Stimulated activated CD8-positive, alpha-beta memory T cell treated with anti-CD3 and anti-CD28 coated beads, Interleukin-12 subunit alpha, Interleukin-12 subunit beta, amount 100 ng/mL, for 24 hours (primary cell): ENCODE measurements at regions not wholly inside any gene's neighbourhood (a gene's known extent, or its start where the extent isn't known, plus 50 kb on each side); places are given as distances from the start of the nearest gene placed in this dataset.

Experiments used
- DNase-seq: peaks from one replicate; pipeline ENCODE4 v3.0.0-alpha.2; 2020; ENCODE audit errors: extremely low read depth

GRCh38 chr3:193929373-193929772 lies 206.6 kb upstream of the HES1 start:
- DNase-seq: no peak

GRCh38 chr3:193929921-193930646 lies 205.9 kb upstream of the HES1 start:
- DNase-seq: no peak

DNA sequence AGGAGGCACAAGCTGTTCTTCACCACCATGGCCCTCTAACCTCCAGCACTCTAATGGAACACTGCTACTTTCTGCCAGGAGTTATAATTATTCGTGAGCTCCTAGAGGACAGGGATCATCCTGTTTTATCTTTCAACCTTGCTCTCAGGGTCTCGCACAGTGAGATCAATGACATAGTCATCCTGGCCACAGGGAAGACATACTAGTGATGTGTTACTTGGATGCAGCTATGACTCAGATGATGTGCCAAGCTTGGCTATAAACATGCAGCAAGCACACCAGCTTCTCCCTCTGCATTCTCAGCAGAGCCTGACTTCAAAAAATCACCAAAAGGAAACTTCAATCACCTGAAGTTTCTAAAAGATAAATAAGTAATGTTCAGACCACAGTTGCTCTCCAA lies 203.8 kb upstream of the HES1 start:
- DNase-seq: no peak

- DNase-seq: no peak
Observed at GRCh38 chr3:193932576-193932975, 203.4 kb upstream of the HES1 start.

DNA sequence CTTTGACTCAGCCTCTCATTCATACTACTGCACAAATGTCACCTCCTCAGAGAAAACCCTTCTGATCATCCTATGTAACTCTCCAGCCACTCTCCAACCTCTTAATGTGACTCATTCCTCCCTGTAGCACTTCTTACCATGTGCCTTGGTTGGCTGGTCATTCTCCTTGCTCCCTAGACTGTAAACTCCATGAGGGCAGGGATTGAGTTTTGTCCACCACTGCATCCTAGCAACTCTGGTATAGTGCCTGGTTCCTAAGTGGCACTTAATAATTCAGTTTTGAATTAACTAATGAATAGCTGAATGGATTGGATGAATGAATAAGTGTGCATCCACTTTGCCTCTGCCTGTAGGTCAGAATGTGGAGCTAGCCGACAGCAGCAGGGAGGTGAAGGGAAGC lies 202.5 kb upstream of the HES1 start:
- DNase-seq: no peak

DNA sequence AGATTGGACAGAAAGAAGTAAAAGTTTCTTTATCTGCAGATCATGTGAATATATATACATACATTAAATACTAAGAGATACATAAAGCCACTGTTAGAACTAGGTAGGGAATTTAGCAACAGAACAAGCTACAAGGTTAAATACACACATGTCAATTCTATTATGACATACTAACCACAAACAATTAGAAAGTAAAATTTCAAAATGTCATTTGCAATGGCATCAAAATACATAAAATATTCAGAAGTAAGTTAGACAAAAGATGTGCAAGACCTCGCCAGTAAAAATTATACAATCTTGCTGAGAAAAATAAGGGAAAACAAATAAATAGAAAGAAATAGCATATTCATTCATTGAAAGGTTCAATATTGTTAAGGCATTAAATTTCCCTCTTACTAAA lies 200.0 kb upstream of the HES1 start:
- no peak for DNase-seq

DNA sequence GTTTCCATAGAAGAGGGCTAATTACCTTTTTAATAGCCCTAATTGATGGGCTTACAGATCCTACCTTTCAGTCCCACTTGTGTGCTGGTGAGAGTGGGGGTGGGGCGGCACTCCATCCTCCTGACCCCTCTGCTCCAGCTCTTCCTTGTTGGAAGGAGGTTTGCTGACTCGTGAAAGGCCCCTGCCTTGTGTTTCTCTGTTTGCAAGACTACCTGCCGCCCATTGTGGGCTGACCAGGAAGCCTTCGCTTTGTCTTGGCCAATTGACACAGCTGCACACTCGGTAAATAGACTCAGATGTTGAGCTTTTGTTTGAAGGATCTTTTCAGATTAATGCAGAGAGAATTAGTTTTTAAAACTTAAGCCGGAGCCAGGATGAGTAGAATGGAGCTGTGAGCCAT lies 197.3 kb upstream of the HES1 start:
- no peak for DNase-seq

- DNase-seq: no peak
Observed at GRCh38 chr3:193939527-193939926, 196.4 kb upstream of the HES1 start.

GRCh38 chr3:193940526-193940925 lies 195.4 kb upstream of the HES1 start:
- DNase-seq: no peak

DNA sequence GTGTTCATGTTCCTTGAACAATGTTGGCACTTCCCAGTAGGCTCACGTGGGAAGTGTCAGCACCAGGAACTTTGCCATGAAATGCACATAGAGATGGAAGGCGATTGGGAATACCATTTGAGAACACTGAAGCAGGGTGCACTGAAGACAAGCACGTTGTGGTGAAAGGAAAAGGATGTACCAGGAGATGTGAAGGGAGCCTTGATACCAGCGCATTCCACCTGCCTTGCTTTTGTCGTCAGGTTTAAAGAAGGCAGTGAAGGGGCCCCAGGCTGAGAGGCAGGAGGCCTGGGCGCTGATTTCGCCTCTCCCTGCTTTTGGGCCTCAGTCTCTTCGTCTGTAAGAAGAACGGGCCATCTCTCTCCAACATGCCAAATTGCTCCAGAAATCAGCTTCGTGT lies 194.5 kb upstream of the HES1 start:
- no peak for DNase-seq

DNA sequence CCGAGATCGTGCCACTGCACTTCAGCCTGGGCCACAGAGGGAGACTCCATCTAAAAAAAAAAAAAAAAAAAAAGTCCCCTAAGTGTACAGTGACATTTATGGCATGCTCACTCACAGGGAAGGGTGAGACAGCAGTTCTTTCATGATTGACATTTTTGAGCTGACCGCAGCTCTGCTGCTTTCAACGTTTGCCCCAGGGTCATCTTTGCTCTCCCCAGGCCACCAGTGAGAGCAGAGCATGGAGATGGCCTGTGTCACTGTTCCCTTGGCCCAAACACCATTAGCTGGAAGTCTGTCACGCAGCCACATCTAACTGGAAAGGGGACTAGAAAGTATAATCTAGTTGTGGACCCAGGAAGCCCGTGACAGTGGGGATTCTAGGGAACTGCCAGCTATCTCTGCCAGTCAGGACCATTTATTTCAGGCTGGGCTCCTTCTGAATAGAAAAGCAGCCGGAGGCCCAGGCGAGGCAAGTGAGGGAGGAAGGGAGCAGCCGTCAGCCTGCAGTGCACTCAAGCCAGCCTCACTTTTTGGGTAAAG lies 193.4 kb upstream of the HES1 start:
- DNase-seq: no peak

DNA sequence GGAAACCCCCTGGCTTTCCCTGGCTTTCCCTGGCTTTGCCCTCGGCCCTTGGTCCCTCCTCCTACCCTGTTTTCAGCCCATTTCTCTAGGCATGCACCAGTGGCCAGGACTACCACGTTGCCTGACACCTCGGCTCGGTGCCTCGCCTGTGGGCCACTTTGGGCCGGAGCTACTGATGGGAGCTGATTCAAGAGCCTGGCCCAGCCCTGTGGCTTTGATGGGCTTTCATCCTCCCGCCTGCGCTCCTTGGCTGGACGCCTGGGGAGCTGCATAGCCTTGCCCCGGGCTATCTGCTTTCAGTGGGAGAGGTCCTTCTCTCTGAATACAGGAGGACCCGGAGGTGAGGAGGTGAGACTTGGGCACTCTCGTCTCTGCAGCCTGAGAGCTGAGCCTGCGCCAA lies 192.7 kb upstream of the HES1 start:
- no peak for DNase-seq

- no peak for DNase-seq
Observed at GRCh38 chr3:193943851-193944517, 192.0 kb upstream of the HES1 start.

DNA sequence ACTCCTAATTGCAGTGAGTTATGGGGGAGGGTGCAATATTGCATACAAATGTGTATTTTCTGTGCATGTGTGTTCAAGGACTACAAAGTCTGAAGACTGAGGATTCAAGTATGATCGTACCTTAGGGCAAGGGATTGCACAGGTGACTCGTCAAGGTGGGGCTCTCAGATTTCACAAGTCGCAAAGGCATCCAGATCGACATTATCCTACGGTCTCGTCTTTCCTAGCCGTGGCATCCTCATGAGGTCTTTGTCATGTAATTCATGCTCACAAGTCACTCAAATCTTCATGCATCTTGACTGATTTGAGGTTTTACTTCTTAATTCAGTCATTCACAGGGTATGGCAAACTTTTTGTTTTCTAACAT lies 191.4 kb upstream of the HES1 start:
- DNase-seq: no peak

DNA sequence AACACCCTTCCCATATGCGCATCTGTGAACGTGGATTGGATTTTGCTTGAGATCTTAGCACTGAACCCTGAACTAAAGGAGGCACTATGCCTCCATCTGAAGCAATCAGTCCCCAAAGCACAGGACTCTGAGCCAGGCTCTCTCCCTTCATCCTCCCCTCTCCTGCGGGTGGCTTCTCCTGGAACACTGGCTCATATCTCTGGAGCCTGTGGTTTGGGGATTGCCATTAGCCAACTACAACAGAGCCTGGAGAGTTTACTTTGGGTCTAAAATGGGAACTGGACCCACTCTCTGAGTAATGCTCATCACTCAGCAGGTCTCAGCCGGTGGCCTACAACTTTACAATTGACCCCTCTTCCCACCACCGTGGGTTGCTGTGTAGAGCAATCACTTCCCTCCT lies 190.8 kb upstream of the HES1 start:
- no peak for DNase-seq

DNA sequence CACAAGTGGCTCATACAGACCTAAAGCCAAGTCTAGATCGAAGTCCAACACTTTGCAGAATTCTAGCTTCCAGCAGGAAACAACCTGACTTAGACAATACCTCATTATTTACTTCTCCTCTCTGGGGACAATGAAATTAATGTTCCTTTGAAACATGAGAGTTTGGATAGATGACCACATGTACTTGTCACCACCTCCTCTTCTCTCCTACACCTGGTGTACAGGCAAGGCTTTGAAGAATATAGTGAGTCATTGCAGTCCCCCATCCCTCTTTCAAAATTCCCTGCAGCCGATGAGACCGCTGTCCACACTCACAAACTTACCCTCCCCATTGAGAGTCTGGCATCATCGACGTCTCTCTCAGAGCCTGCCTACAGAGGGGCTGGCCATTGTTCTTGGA lies 189.0 kb upstream of the HES1 start:
- DNase-seq: no peak

DNA sequence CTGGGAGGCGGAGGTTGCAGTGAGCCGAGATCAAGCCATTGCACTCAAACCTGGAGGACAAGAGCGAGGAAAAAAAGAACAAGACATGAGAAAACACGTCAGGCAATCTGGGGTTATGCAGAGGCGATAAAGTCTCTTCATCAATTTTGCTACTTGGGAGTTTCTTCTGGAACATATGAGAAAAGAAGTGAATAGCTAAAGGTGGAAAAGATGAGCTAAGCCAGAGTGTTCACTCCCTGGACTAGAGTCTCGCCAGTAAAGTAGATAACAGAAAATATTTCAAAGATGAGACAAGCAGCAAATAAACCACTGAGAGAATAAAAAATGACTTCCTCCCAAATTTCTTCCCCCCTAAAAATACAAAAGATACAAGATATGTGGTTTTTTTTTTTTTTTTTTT lies 188.4 kb upstream of the HES1 start:
- no peak for DNase-seq

GRCh38 chr3:193948459-193948858 lies 187.5 kb upstream of the HES1 start:
- no peak for DNase-seq

DNA sequence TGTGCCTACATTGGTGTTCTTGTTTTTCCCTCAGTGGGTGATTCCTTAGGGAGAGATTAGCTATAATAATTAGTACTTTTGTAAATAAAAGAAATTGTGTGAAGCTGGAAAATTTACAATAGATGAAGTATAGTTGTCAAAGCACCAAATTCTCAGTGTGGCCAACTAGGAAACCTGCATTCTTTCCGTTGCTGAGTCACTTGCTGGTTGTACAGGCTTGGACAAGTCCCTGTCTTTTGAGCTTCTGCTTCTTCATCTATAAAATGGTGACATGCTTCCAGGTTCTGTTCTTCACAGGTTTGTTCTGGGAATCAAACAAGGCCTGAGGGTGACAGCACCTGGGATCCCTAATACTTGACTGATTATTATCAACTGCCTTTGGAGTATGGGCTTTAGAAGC lies 184.1 kb upstream of the HES1 start:
- no peak for DNase-seq

GRCh38 chr3:193954752-193955151 lies 181.2 kb upstream of the HES1 start:
- no peak for DNase-seq

DNA sequence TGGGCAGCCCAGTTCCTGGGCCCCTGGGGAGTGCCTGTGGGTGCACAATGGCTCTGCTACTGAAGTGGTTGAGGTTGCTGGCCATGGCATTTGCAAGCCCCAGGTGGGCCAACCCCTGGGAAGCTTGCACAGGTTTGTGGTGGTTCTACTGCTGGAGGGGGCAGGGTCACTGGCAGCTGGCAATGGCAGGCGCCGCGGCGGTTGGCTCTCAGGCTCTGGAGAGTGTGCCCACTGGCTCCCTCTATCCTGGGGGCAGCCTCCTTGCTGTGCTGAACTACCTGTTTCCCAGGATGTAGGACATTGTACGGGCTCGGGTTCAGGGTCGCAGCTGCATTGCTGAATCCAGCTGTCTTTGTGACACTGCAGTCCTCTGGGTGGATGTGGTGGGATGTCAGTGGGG lies 180.2 kb upstream of the HES1 start:
- DNase-seq: no peak

DNA sequence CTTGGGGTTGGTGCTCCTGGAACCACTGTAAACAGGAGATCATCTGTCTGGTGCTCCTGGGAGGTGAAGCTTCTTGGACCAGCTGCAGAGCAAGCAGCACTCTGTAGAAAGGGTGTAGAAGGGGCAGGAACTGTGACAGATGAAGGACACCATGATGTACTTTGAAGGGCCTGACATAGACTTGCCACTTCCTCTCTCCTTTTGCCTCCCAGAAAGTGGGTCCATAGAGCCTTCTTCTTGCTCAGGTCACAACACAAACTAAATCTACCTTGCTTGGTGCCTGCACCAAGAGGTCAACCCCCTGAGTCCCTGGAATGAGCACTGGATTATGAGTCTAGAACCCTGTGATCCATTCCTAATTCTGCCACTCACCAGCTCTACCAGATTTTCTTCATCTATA lies 176.1 kb upstream of the HES1 start:
- DNase-seq: no peak

GRCh38 chr3:193960487-193961274 lies 175.3 kb upstream of the HES1 start:
- no peak for DNase-seq
